ENCODE measurements at regions not wholly inside any gene's neighbourhood (a gene's known extent, or its start where the extent isn't known, plus 50 kb on each side); places are given as distances from the start of the nearest gene placed in this dataset.

GRCh38 chr4:110675426-110675825 is 52.5 kb upstream of the PITX2 start:
- FAIRE-seq: no peak

GRCh38 chr4:110676241-110676640 is 53.4 kb upstream of the PITX2 start:
- FAIRE-seq: no peak

GRCh38 chr4:110678517-110679227 is 55.8 kb upstream of the PITX2 start:
- no peak for FAIRE-seq

- no peak for FAIRE-seq
Observed at GRCh38 chr4:110680265-110680664, 57.4 kb upstream of the PITX2 start.

- no peak for FAIRE-seq
Observed at GRCh38 chr4:110681381-110681780, 58.5 kb upstream of the PITX2 start.

- FAIRE-seq: no peak
Observed at GRCh38 chr4:110682311-110682710, 59.4 kb upstream of the PITX2 start.

- no peak for FAIRE-seq
Observed at GRCh38 chr4:110683601-110684000, 60.7 kb upstream of the PITX2 start.

- FAIRE-seq: no peak
Observed at GRCh38 chr4:110702326-110702725, 79.4 kb upstream of the PITX2 start.

GRCh38 chr4:110704748-110705439 is 82.0 kb upstream of the PITX2 start:
- FAIRE-seq: no peak

- no peak for FAIRE-seq
Observed at GRCh38 chr4:110705440-110705782, 82.5 kb upstream of the PITX2 start.

GRCh38 chr4:110710070-110710469 is 87.2 kb upstream of the PITX2 start:
- FAIRE-seq: no peak

GRCh38 chr4:110712486-110712885 is 89.6 kb upstream of the PITX2 start:
- no peak for FAIRE-seq

- no peak for FAIRE-seq
Observed at GRCh38 chr4:110730318-110730717, 107.4 kb upstream of the PITX2 start.

- FAIRE-seq: no peak
Observed at GRCh38 chr4:110733901-110734300, 111.0 kb upstream of the PITX2 start.

GRCh38 chr4:110735686-110736085 is 112.8 kb upstream of the PITX2 start:
- no peak for FAIRE-seq

GRCh38 chr4:110737931-110738330 is 115.1 kb upstream of the PITX2 start:
- FAIRE-seq: no peak

GRCh38 chr4:110742143-110742542 is 119.3 kb upstream of the PITX2 start:
- no peak for FAIRE-seq

- FAIRE-seq: no peak
Observed at GRCh38 chr4:110748071-110748470, 125.2 kb upstream of the PITX2 start.

GRCh38 chr4:110751183-110751582 is 128.3 kb upstream of the PITX2 start:
- no peak for FAIRE-seq

- no peak for FAIRE-seq
Observed at GRCh38 chr4:110751986-110752385, 129.1 kb upstream of the PITX2 start.

- no peak for FAIRE-seq
Observed at GRCh38 chr4:110753466-110753865, 130.6 kb upstream of the PITX2 start.

GRCh38 chr4:110754716-110755115 is 131.8 kb upstream of the PITX2 start:
- no peak for FAIRE-seq

- no peak for FAIRE-seq
Observed at GRCh38 chr4:110769578-110769977, 146.7 kb upstream of the PITX2 start.

- FAIRE-seq: no peak
Observed at GRCh38 chr4:110770353-110770752, 147.5 kb upstream of the PITX2 start.

GRCh38 chr4:110778521-110778920 is 155.6 kb upstream of the PITX2 start:
- no peak for FAIRE-seq

All from G401.6 (cell line).